SK-N-MC (cell line): ENCODE measurements at regions not wholly inside any gene's neighbourhood (a gene's known extent, or its start where the extent isn't known, plus 50 kb on each side); places are given as distances from the start of the nearest gene placed in this dataset.

Source experiments
- DNase-seq: peaks from one replicate; pipeline ENCODE4 v3.0.0-alpha.2; 2011; ENCODE audit warnings: low read depth, low spot score
- H3K27ac ChIP-seq: fragments of 200-600 bp; sonication (generic); 2 replicates; pipeline ENCODE4 v1.5.1; 2016; ENCODE audit warnings: mixed run types
- H3K36me3 ChIP-seq: fragments of 200-600 bp; sonication (generic); 2 replicates; pipeline ENCODE4 v1.6.1; 2017; ENCODE audit warnings: antibody characterized with exemption, low read length, mixed read lengths; ENCODE audit not compliant: insufficient read depth
- H3K4me3 ChIP-seq: fragments of 200-600 bp; sonication (generic); 2 replicates; pipeline ENCODE4 v1.5.1; 2016
- H3K9ac ChIP-seq: fragments of 200-600 bp; sonication (generic); 2 replicates; pipeline ENCODE4 v1.8.0; 2017; ENCODE audit warnings: mixed run types, mixed read lengths; ENCODE audit not compliant: insufficient read length
- H3K9me3 ChIP-seq: fragments of 200-600 bp; sonication (generic); 2 replicates; pipeline ENCODE4 v1.6.1; 2017; ENCODE audit warnings: low read depth, mild to moderate bottlenecking, antibody characterized with exemption, low read length, moderate library complexity, mixed read lengths
- EZH2 ChIP-seq: fragments of 200-600 bp; sonication (generic); IDR thresholded peaks from one replicate; pipeline ENCODE4 v1.6.1; 2017; ENCODE audit warnings: antibody characterized with exemption
- FOXP2 ChIP-seq: optimal IDR thresholded peaks from 2 replicates; pipeline ENCODE3; 2011; ENCODE audit warnings: mild to moderate bottlenecking, moderate library complexity; ENCODE audit not compliant: insufficient read depth; ENCODE audit errors: extremely low read length, control extremely low read depth
- POLR2AphosphoS5 ChIP-seq: IDR thresholded peaks from 2 replicates; pipeline ENCODE4 v1.6.1; 2012; ENCODE audit warnings: mild to moderate bottlenecking, low read depth, low read length, borderline replicate concordance

- H3K9me3 ChIP-seq: no peaks in the 10 kb centered on the region
- TF ChIP-seq EZH2 (no peak), FOXP2 (no peak), POLR2AphosphoS5 (no peak)
- H3K4me3 ChIP-seq: no peak overlapping the region
- no peak for DNase-seq
- no peak overlapping the region for H3K27ac ChIP-seq
- H3K9ac ChIP-seq: no peak overlapping the region
- no peaks in the 10 kb centered on the region for H3K36me3 ChIP-seq
These were observed 141.1 kb upstream of the MEF2C start for GRCh38 chr5:89024045-89024444.

- Histone ChIP-seq H3K27ac (no peak overlapping the region), H3K4me3 (no peak overlapping the region), H3K9me3 (no peaks in the 10 kb centered on the region), H3K36me3 (no peaks in the 10 kb centered on the region), H3K9ac (no peak overlapping the region)
- no peak for DNase-seq
- TF ChIP-seq EZH2 (no peak), FOXP2 (no peak), POLR2AphosphoS5 (no peak)
These were observed 138.1 kb upstream of the MEF2C start for GRCh38 chr5:89020926-89021610.

GRCh38 chr5:89016741-89017303 lies 133.8 kb upstream of the MEF2C start:
- DNase-seq: no peak
- Histone ChIP-seq H3K36me3 (no peaks in the 10 kb centered on the region), H3K27ac (peak overlapping the region; percentile 28; the same call in 1 of the 2 replicates), H3K9me3 (no peaks in the 10 kb centered on the region), H3K4me3 (no peak overlapping the region), H3K9ac (no peak overlapping the region)
- TF ChIP-seq POLR2AphosphoS5 (no peak), FOXP2 (no peak), EZH2 (no peak)

- H3K9me3 ChIP-seq: no peaks in the 10 kb centered on the region
- no peaks in the 10 kb centered on the region for H3K36me3 ChIP-seq
- TF ChIP-seq POLR2AphosphoS5 (no peak), EZH2 (no peak), FOXP2 (no peak)
- DNase-seq: no peak
- H3K9ac ChIP-seq: no peak overlapping the region
- H3K4me3 ChIP-seq: no peak overlapping the region
- no peak overlapping the region for H3K27ac ChIP-seq
These were observed 132.4 kb upstream of the MEF2C start for GRCh38 chr5:89015409-89015808.

GRCh38 chr5:89011778-89012711 lies 129.1 kb upstream of the MEF2C start:
- Histone ChIP-seq H3K27ac (no peak overlapping the region), H3K36me3 (no peaks in the 10 kb centered on the region), H3K9ac (no peak overlapping the region), H3K4me3 (no peak overlapping the region), H3K9me3 (no peaks in the 10 kb centered on the region)
- DNase-seq: no peak
- no peak for TF ChIP-seq POLR2AphosphoS5
- TF ChIP-seq EZH2: no peak
- no peak for TF ChIP-seq FOXP2

GRCh38 chr5:89010512-89010911 lies 127.5 kb upstream of the MEF2C start:
- no peak for DNase-seq
- H3K36me3 ChIP-seq: no peaks in the 10 kb centered on the region
- no peak overlapping the region for H3K4me3 ChIP-seq
- no peak overlapping the region for H3K27ac ChIP-seq
- TF ChIP-seq POLR2AphosphoS5: no peak
- TF ChIP-seq FOXP2: no peak
- no peak for TF ChIP-seq EZH2
- H3K9ac ChIP-seq: no peak overlapping the region
- no peaks in the 10 kb centered on the region for H3K9me3 ChIP-seq

GRCh38 chr5:89008291-89008690 lies 125.3 kb upstream of the MEF2C start:
- no peak for DNase-seq
- H3K9me3 ChIP-seq: no peaks in the 10 kb centered on the region
- no peak for TF ChIP-seq POLR2AphosphoS5
- no peak for TF ChIP-seq EZH2
- TF ChIP-seq FOXP2: no peak

GRCh38 chr5:89005990-89006389 lies 123.0 kb upstream of the MEF2C start:
- DNase-seq: no peak
- no peak overlapping the region for H3K9ac ChIP-seq
- no peak overlapping the region for H3K4me3 ChIP-seq
- no peaks in the 10 kb centered on the region for H3K36me3 ChIP-seq
- H3K9me3 ChIP-seq: no peaks in the 10 kb centered on the region
- TF ChIP-seq POLR2AphosphoS5: no peak
- TF ChIP-seq EZH2: no peak
- TF ChIP-seq FOXP2: no peak
- H3K27ac ChIP-seq: no peak overlapping the region

More at GRCh38 chr5:89008291-89008690, 125.3 kb upstream of the MEF2C start:
- no peak overlapping the region for H3K9ac ChIP-seq
- no peaks in the 10 kb centered on the region for H3K36me3 ChIP-seq
- H3K27ac ChIP-seq: no peak overlapping the region
- no peak overlapping the region for H3K4me3 ChIP-seq
